Type B pancreatic cell (in vitro differentiated cells): ENCODE measurements at regions not wholly inside any gene's neighbourhood (a gene's known extent, or its start where the extent isn't known, plus 50 kb on each side); places are given as distances from the start of the nearest gene placed in this dataset.

ENCODE experiments used
- DNase-seq: peaks from one replicate; pipeline ENCODE4 v3.0.0; 2021; ENCODE audit warnings: mixed read lengths; ENCODE audit not compliant: unreplicated experiment; ENCODE audit errors: extremely low spot score
- H3K27ac Mint-ChIP-seq: 2 replicates; pipeline ENCODE4 v1.8.0; 2021; ENCODE audit warnings: mild to moderate bottlenecking, mixed read lengths
- H3K27me3 Mint-ChIP-seq: 2 replicates; pipeline ENCODE4 v1.8.0; 2021; ENCODE audit warnings: mixed read lengths
- H3K36me3 Mint-ChIP-seq: 2 replicates; pipeline ENCODE4 v1.8.0; 2021; ENCODE audit warnings: mixed read lengths
- H3K4me1 Mint-ChIP-seq: one replicate; pipeline ENCODE4 v1.8.0; 2021; ENCODE audit warnings: mixed read lengths; ENCODE audit not compliant: unreplicated experiment
- H3K4me3 Mint-ChIP-seq: 2 replicates; pipeline ENCODE4 v1.8.0; 2021; ENCODE audit warnings: mild to moderate bottlenecking, mixed read lengths
- H3K9me3 Mint-ChIP-seq: 2 replicates; pipeline ENCODE4 v1.8.0; 2021; ENCODE audit warnings: mixed read lengths
- CTCF ChIP-seq: fragments of 200-600 bp; sonication (generic); conservative IDR thresholded peaks from 2 replicates; pipeline ENCODE4 v1.5.0; 2021; ENCODE audit warnings: antibody characterized with exemption, mild to moderate bottlenecking

- Mint-ChIP-seq H3K36me3 (no peaks in the 10 kb centered on the region), H3K9me3 (no peaks in the 10 kb centered on the region), H3K4me3 (no peak overlapping the region), H3K27me3 (no peaks in the 10 kb centered on the region), H3K27ac (no peak overlapping the region), H3K4me1 (peaks cover 5% of the 10 kb centered on the region)
- no peak for TF ChIP-seq CTCF
- no peak for DNase-seq
Measured at GRCh38 chr9:106613250-106613737, 249.7 kb upstream of the ZNF462 start.

- TF ChIP-seq CTCF = no peak
- peaks cover 6% of the 10 kb centered on the region for H3K4me1 Mint-ChIP-seq
- DNase-seq = no peak
- H3K36me3 Mint-ChIP-seq = no peaks in the 10 kb centered on the region
- no peaks in the 10 kb centered on the region for H3K9me3 Mint-ChIP-seq
- H3K27ac Mint-ChIP-seq = no peak overlapping the region
- H3K4me3 Mint-ChIP-seq = no peak overlapping the region
- H3K27me3 Mint-ChIP-seq = no peaks in the 10 kb centered on the region
Measured at GRCh38 chr9:106615118-106615889, 247.7 kb upstream of the ZNF462 start.

- DNase-seq = no peak
Measured at GRCh38 chr9:106616026-106616425, 246.9 kb upstream of the ZNF462 start.

GRCh38 chr9:106616851-106617345, 246.1 kb upstream of the ZNF462 start:
- Mint-ChIP-seq H3K27ac (no peak overlapping the region), H3K27me3 (no peaks in the 10 kb centered on the region), H3K36me3 (no peaks in the 10 kb centered on the region), H3K9me3 (no peaks in the 10 kb centered on the region), H3K4me1 (peaks cover 20% of the 10 kb centered on the region), H3K4me3 (no peak overlapping the region)
- DNase-seq = no peak
- no peak for TF ChIP-seq CTCF

More at GRCh38 chr9:106616026-106616425, 246.9 kb upstream of the ZNF462 start:
- no peaks in the 10 kb centered on the region for H3K9me3 Mint-ChIP-seq
- TF ChIP-seq CTCF = no peak
- no peak overlapping the region for H3K27ac Mint-ChIP-seq
- H3K36me3 Mint-ChIP-seq = no peaks in the 10 kb centered on the region
- no peak overlapping the region for H3K4me3 Mint-ChIP-seq
- no peaks in the 10 kb centered on the region for H3K27me3 Mint-ChIP-seq
- peaks cover 14% of the 10 kb centered on the region for H3K4me1 Mint-ChIP-seq

GRCh38 chr9:106619211-106619610, 243.8 kb upstream of the ZNF462 start:
- Mint-ChIP-seq H3K9me3 (no peaks in the 10 kb centered on the region), H3K36me3 (no peaks in the 10 kb centered on the region), H3K27ac (no peak overlapping the region), H3K4me3 (no peak overlapping the region), H3K4me1 (peaks cover 26% of the 10 kb centered on the region), H3K27me3 (no peaks in the 10 kb centered on the region)
- no peak for DNase-seq
- TF ChIP-seq CTCF = no peak
